ENCODE measurements at regions not wholly inside any gene's neighbourhood (a gene's known extent, or its start where the extent isn't known, plus 50 kb on each side); places are given as distances from the start of the nearest gene placed in this dataset.
A peak's percentile ranks its signal among the peaks of the same experiment; 100 is the strongest.
"Not testable (repeated sequence)": the region's sequence is repeated elsewhere in the genome, so short reads cannot be mapped to it uniquely, and the experiment has no call there.

- DNase-seq (ENCODE audit: low read depth): no peak
Measured at GRCh38 chr17:83204230-83204725, 124.9 kb downstream of the METRNL start.

- DNase-seq (ENCODE audit: low read depth): not testable (repeated sequence)
Measured at GRCh38 chr17:83204736-83205386, 125.5 kb downstream of the METRNL start.

GRCh38 chr17:83205387-83206035, 126.1 kb downstream of the METRNL start:
- DNase-seq (ENCODE audit: low read depth): peak; percentile 33

GRCh38 chr17:83206036-83206394, 126.6 kb downstream of the METRNL start:
- DNase-seq (ENCODE audit: low read depth): not testable (repeated sequence)

- not testable (repeated sequence) for DNase-seq (ENCODE audit: low read depth)
Measured at GRCh38 chr17:83206819-83207588, 127.6 kb downstream of the METRNL start.

- DNase-seq (ENCODE audit: low read depth): not testable (repeated sequence)
Measured at GRCh38 chr17:83247001-83247400, 167.6 kb downstream of the METRNL start.

Data from iris pigment epithelial cell (primary cell).